ENCODE measurements at regions not wholly inside any gene's neighbourhood (a gene's known extent, or its start where the extent isn't known, plus 50 kb on each side); places are given as distances from the start of the nearest gene placed in this dataset.
A peak's percentile ranks its signal among the peaks of the same experiment; 100 is the strongest.

DNA sequence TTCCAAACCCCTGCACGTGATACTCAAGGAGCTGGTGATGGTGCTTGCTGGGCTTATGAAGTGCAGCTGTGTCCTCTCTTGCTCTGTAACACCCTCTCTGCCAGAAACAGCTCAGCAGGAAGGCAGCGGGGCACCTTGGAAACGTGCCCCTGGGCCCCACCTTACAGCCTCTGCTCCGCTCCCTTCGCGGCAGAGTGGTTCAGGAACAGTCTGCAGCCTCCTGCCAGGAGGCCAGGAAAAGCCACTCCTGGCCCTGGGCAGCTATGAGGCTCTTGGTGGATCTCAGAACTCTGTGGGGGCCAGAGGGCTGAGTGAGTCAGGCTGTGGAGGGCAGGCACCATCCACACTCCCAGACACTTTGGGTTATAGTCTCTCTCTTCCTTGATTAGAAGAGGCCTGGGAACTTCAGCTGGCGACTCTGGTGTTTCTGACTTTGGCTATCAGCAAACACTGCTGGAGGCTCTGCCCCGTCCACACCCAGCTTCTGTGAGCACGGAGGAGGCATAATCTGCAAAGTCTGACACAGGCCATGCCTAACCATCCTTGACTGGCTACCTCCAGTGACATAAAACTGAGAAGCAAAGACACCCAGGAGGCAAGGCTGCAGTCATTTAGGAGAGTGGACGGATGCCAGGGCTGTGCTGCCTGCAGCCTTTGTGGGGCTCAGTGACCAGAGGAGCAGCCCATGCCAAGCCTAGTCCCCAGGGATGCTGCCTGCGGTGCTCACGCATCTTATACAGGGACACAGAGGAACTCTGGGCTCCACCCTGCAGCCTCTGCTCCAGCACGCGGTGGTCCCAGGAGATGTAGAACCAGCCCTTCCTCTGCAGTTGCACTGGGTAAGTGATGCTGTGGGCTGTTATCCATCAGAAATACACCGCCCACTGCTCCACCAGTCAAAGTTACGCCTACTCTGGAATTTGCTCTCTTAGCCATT lies 65.3 kb downstream of the METRNL start:
- Mint-ChIP-seq H3K36me3 (peaks cover 3 to 5% of the 10 kb centered on the region in 2 donors), H3K27me3 (peaks cover 10 to 15% of the 10 kb centered on the region in 2 donors), H3K4me1 (no peaks in the 10 kb centered on the region), H3K9me3 (peaks cover 4 to 10% of the 10 kb centered on the region in 2 donors), H3K27ac (no peak overlapping the region), H3K4me3 (no peak overlapping the region)
- DNase-seq (no peak), ATAC-seq (replicated peaks) (no peak)

DNA sequence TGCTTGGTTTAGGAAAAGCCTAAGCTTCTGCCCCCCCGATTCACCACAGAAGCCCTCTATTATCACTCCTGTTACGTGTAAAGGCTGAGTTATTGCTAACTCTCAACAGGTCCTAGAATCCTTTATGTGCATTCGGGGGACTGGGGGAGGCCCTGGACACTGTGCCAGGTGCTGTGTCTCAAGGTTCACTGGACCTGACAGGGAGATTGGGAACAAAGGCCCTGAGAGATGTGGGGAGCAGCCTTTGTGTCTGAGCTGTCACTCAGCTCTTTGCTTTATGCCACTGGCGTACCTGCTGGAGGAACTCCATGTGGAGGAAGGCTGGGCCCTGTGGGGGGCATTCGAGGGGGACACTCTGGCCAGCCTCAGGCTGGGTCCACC lies 65.9 kb downstream of the METRNL start:
- DNase-seq: no peak
- Mint-ChIP-seq H3K27me3 (peaks cover 15 to 17% of the 10 kb centered on the region in 2 donors), H3K4me1 (no peaks in the 10 kb centered on the region), H3K27ac (no peak overlapping the region), H3K36me3 (peaks cover 3 to 5% of the 10 kb centered on the region in 2 donors), H3K9me3 (peaks cover 4 to 10% of the 10 kb centered on the region in 2 donors), H3K4me3 (no peak overlapping the region)
- no peak for ATAC-seq (replicated peaks)

DNA sequence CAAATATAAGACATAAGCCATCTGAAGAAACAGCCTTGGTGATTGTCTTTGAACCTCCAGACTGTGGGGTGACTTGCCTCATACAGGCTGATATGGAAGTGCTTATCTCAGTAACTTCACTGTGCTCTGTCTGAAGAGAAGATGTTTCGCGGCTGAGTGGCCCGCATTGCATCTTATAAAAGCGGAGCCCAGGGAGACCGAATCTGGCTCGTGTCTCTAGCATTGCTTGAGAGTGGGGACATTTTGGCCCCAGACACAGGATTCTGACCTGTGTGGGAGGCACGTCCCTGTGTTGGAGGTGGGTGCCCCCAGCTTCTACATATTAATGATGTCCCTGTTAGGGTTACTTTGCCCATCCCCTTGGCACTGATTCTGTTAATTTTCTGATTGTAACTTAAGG lies 66.4 kb downstream of the METRNL start:
- Mint-ChIP-seq H3K27me3 (peaks cover 15 to 17% of the 10 kb centered on the region in 2 donors), H3K36me3 (peaks cover 3 to 5% of the 10 kb centered on the region in 2 donors), H3K9me3 (peaks cover 4 to 10% of the 10 kb centered on the region in 2 donors), H3K4me3 (no peak overlapping the region), H3K27ac (no peak overlapping the region), H3K4me1 (no peaks in the 10 kb centered on the region)
- DNase-seq (no peak), ATAC-seq (replicated peaks) (no peak)

DNA sequence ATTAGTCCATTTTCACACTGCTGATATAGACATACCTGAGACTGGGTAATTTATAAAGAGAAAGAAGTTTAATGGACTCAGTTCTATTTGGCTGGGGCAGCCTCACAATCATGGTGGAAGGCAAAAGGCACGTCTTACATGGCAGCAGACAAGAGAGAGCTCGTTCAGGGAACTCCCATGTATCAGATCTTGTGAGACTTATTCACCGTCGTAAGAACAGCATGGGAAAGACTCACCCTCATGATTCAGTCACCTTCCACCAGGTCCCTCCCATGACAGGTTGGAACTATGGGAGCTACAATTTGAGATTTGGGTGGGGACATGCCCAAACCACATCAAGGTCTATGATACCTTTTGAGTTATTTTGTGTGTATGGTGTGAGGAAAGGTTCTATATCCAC lies 66.9 kb downstream of the METRNL start:
- H3K36me3 Mint-ChIP-seq: peaks cover 3 to 5% of the 10 kb centered on the region in 2 donors
- no peak overlapping the region for H3K27ac Mint-ChIP-seq
- ATAC-seq (replicated peaks) (no peak), DNase-seq (no peak)
- peaks cover 15 to 20% of the 10 kb centered on the region in 2 donors for H3K27me3 Mint-ChIP-seq
- H3K9me3 Mint-ChIP-seq: peaks cover 4 to 10% of the 10 kb centered on the region in 2 donors
- no peak overlapping the region for H3K4me3 Mint-ChIP-seq
- H3K4me1 Mint-ChIP-seq: no peaks in the 10 kb centered on the region

DNA sequence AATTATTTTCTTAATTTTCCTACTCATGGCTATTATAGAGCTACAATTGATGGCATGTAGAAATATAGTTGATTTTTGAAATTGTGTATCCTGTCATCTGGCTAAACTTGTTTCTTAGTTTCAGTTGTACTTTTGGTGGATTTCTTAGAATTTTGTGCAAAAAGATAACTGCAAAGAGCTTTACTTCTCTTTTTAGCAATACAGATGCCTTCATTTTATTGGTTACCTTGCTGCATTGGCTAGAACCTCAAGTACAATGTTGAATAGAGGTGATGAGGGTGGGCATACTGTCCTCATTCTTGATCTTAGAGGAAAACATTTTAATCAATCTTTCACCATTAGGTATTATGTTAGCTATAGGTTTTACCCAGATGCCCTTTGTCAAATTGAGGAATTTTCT lies 67.9 kb downstream of the METRNL start:
- Mint-ChIP-seq H3K4me3 (no peak overlapping the region), H3K36me3 (peaks cover under 1 to 1% of the 10 kb centered on the region in 2 donors), H3K27ac (no peak overlapping the region), H3K9me3 (peaks cover 2 to 5% of the 10 kb centered on the region in 2 donors), H3K4me1 (no peaks in the 10 kb centered on the region), H3K27me3 (peaks cover 15 to 24% of the 10 kb centered on the region in 2 donors)
- DNase-seq (no peak), ATAC-seq (replicated peaks) (no peak)

DNA sequence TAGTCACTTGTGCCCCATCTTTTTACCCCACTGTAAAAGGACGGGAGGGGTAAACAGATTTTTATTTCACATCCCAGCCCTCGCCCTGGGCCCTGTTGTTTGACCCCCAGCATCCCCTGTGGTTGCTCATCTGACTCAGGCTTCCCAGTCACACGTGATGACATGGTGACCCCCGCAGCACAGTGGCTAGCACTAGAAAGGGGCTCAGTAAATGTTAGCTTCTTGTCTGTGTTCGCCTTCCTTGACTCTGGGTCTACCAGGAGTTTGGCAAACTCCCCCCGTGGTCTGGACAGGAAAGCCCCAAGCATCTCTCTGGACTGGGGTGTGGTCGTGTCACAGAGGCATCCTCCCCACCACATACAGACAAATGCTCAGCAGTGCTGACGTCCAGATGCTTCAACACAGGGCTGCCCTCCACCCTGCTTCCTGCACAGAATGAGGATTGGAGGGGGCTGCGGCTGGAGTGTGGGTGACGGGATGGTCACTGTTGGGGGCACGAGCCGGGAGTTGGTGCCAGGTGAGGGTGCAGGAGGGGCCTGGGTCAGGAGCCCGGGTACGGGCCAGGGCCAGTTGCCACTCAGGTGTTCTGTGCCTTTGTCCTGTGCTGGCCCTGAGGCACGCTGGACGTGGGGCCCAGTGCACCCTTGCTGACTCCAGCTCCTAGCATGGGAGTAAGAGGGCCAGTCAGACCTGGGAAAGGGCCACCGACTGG lies 69.1 kb downstream of the METRNL start:
- no peaks in the 10 kb centered on the region for H3K36me3 Mint-ChIP-seq
- ATAC-seq (replicated peaks) (no peak), DNase-seq (no peak)
- peaks cover 15 to 21% of the 10 kb centered on the region in 2 donors for H3K27me3 Mint-ChIP-seq
- no peak overlapping the region for H3K4me3 Mint-ChIP-seq
- no peak overlapping the region for H3K27ac Mint-ChIP-seq
- no peaks in the 10 kb centered on the region for H3K9me3 Mint-ChIP-seq
- peaks cover 6 to 7% of the 10 kb centered on the region in 2 donors for H3K4me1 Mint-ChIP-seq

DNA sequence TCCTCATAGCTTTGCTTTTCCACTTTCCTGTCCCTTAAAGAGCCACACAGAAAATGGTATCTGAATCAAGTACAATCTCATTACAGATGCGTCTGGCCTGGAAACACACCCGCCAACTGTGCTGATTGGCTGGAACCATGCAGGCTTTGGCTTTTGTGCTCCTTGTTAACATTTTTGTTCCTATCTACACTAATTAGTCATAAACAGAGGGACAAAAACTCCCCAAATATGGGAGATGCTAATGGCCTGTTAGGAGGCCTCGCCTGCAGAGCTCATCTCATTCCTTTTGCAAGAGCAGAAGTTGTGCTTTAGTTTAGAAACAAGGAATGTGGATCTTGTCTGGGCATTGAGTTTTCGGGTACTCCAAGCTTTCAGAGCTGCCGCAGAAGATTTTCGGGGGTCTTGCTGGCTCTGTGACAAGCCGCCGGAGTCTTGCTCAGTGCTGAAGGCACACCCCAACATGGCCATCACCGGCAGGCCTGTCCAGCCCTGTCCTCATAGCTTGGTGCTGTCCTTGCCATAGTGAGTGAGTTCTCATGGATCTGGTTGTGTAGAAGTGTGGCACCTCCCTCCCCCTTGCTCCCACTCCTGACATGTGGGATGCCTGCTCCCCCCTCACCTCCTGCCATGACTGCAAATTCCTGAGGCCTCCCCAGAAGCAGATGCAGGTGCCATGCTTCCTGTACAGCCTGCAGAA lies 69.8 kb downstream of the METRNL start:
- no peak for ATAC-seq (replicated peaks)
- Mint-ChIP-seq H3K4me3 (no peak overlapping the region), H3K27me3 (peaks cover 15 to 21% of the 10 kb centered on the region in 2 donors), H3K36me3 (no peaks in the 10 kb centered on the region), H3K9me3 (no peaks in the 10 kb centered on the region), H3K4me1 (peaks cover 11 to 13% of the 10 kb centered on the region in 2 donors), H3K27ac (no peak overlapping the region)
- DNase-seq: no peak

DNA sequence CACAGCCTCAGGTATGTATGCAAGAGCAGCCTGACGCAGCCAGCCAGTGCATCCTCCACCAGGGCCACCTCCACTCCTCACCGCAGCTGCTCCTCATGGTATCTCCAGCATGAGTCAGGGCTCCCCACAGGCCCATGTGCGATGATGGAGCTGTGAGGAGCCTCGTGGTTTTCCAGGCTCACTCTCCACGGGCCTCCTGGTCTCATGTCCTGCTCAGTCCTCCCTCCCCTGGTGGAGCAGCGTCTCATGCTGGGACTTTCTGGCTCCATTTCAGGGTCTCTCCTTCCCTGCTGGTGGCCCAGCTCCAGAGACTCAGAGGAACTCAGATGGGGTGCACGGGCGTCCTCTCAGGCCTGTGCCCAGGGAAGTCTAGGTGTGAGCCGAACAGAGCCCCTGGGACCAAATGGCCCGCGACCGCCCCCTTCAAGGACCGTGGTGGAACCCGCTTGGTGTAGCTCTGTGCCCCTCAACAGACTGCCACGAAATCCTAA lies 70.4 kb downstream of the METRNL start:
- DNase-seq (no peak), ATAC-seq (replicated peaks) (no peak)
- H3K4me3 Mint-ChIP-seq: no peak overlapping the region
- H3K27ac Mint-ChIP-seq: no peak overlapping the region
- peaks cover 13 to 20% of the 10 kb centered on the region in 2 donors for H3K4me1 Mint-ChIP-seq
- no peaks in the 10 kb centered on the region for H3K36me3 Mint-ChIP-seq
- no peaks in the 10 kb centered on the region for H3K9me3 Mint-ChIP-seq
- peaks cover 18 to 25% of the 10 kb centered on the region in 2 donors for H3K27me3 Mint-ChIP-seq

DNA sequence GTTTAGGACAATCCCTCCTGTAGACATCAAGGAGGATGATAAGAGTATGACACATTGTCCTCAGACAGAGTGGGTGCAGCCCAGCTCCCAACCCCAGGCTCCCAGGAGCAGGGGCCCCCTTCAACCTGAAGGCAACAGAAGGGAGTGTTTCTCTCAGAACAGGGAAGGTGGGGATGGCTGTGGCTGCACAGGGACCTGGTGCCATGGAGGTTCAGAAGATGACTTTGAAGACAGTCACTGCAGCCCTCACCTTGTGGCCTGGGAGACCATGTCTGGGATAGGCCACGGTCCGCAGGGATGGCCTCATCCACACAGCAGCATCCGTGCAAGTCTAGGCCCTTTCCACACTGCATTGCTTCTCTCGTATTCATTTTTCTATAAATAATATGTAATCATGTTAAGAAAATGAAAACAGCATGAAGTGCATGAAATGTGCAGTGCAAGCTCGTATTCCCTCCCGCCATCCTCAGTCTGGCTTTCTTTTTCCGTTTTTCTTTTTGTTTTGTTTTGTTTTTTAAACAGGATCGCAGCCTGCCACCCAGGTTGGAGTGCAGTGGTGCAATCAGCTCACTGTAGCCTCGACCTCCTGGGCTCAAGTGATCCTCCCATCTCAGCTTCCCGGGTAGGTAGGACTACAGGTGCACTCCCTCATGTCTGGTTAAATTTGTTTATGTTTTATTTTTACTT lies 71.1 kb downstream of the METRNL start:
- no peaks in the 10 kb centered on the region for H3K36me3 Mint-ChIP-seq
- H3K27ac Mint-ChIP-seq: no peak overlapping the region
- no peak overlapping the region for H3K4me3 Mint-ChIP-seq
- H3K9me3 Mint-ChIP-seq: no peaks in the 10 kb centered on the region
- peaks cover 17 to 22% of the 10 kb centered on the region in 2 donors for H3K4me1 Mint-ChIP-seq
- no peak for ATAC-seq (replicated peaks)
- peaks cover 14 to 29% of the 10 kb centered on the region in 2 donors for H3K27me3 Mint-ChIP-seq
- DNase-seq: no peak

DNA sequence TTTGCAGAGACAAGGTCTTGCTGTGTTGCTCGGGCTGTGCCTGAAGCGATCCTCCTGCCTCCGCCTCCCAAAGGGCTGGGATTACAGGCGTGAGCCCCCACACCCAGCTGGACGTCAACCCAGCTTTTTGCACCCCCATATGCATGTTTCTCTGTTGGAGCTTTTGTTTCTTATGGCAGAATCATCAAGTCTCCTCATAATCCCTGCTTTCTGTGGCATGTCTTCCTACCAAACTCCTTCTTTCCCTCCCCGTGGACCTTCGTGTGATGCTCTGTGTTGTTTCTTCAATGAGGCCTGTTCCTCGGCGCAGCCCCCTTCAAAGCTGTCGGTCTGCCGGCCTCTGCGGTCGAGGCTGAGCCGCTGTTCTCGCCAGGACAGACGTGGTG lies 71.6 kb downstream of the METRNL start:
- no peaks in the 10 kb centered on the region for H3K9me3 Mint-ChIP-seq
- no peak overlapping the region for H3K27ac Mint-ChIP-seq
- H3K4me1 Mint-ChIP-seq: peaks cover 20 to 22% of the 10 kb centered on the region in 2 donors
- no peak overlapping the region for H3K4me3 Mint-ChIP-seq
- peaks cover 13 to 33% of the 10 kb centered on the region in 2 donors for H3K27me3 Mint-ChIP-seq
- no peak for DNase-seq
- ATAC-seq (replicated peaks): no peak
- H3K36me3 Mint-ChIP-seq: no peaks in the 10 kb centered on the region

DNA sequence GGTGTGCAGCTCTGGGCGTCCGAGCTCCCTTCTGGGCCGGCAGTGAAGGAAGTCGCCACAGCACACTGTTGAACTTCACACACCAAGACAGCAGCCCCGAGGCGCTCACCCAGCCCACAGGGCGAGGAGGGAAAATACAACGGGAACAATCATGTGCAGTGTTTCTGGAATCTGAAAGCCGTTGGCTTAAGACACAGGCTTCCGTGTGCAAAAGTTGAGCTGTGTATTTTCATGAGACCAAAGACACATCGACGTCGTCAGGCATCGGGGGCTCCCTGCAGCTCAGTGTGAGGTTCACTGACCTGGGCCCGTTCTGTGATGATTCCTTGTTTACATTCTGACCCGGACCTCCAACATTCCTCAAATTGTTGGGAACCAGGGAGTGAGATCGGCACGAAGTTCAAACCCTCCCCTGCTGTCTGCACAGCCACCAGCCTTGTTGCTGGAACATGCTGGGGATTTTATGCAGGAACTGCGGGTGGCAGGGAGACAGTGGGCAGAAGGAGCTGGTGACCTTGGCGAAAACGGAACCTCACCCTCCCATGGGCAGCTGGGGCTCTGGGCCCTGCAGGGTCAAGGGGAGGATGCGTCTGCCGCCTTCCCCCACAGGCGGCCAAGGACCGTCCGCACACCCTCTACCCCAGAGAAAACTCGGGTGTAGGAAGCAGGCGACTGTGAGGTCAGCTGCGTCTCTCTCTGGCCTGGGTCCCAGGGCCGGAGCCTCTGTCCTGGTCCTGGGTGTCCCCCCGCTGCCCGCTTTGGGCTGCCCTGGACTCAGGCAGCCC lies 72.2 kb downstream of the METRNL start:
- peaks cover 13 to 39% of the 10 kb centered on the region in 2 donors for H3K27me3 Mint-ChIP-seq
- no peak for DNase-seq
- peaks cover 20 to 22% of the 10 kb centered on the region in 2 donors for H3K4me1 Mint-ChIP-seq
- no peaks in the 10 kb centered on the region for H3K9me3 Mint-ChIP-seq
- peak overlapping the region; percentile 32 for H3K27ac Mint-ChIP-seq
- no peak overlapping the region for H3K4me3 Mint-ChIP-seq
- ATAC-seq (replicated peaks): no peak
- H3K36me3 Mint-ChIP-seq: no peaks in the 10 kb centered on the region

DNA sequence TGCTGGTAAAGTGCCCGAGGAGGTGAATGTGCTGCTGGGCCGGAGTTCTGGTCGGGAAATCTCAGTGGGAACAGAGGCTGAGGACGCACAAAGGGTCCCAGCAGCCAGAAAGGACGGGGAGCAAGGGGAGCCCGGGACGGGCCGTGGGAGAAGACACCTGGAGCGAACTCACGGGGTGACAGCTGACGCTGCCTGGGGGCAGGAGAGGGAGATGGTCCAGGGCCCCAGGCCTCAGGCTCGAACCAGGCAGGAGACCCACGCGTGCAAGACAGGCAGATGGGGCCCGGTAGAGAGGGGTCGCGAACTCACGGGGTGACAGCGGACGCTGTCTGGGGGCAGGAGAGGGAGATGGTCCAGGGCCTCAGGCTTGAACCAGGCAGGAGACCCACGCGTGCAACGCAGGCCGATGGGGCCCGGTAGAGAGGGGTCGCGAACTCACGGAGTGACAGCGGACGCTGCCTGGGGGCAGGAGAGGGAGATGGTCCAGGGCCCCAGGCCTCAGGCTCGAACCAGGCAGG lies 72.9 kb downstream of the METRNL start:
- H3K36me3 Mint-ChIP-seq: no peaks in the 10 kb centered on the region
- H3K27me3 Mint-ChIP-seq: peaks cover 13 to 40% of the 10 kb centered on the region in 2 donors
- no peak for ATAC-seq (replicated peaks)

More for the DNA sequence above, 72.9 kb downstream of the METRNL start:
- peaks cover 20 to 22% of the 10 kb centered on the region in 2 donors for H3K4me1 Mint-ChIP-seq
- no peaks in the 10 kb centered on the region for H3K9me3 Mint-ChIP-seq
- no peak for DNase-seq
- H3K4me3 Mint-ChIP-seq: no peak overlapping the region
- H3K27ac Mint-ChIP-seq: no peak overlapping the region

Data from stimulated activated naive B cell treated with anti-CD40 and anti-IgM and Interleukin-4, amounts not matched to agents 10 μg/mL and 1 μg/mL and 100 μg/mL, for 72 hours (primary cell).